Mucosa of descending colon (tissue), 3 donors: ENCODE measurements at regions not wholly inside any gene's neighbourhood (a gene's known extent, or its start where the extent isn't known, plus 50 kb on each side); places are given as distances from the start of the nearest gene placed in this dataset.

Experiments
- ATAC-seq: fragments of 200-7000 bp; cut with Tn5 transposase; one replicate; pipeline ENCODE4 v1.9.1; 2020; ENCODE audit warnings: mild to moderate bottlenecking, moderate library complexity
- DNase-seq, 3 donors: peaks; one replicate each; pipeline ENCODE4 v3.0.0-alpha.2; 2020
- H3K36me3 ChIP-seq: fragments of 200-600 bp; one replicate; pipeline ENCODE4 v1.8.0; 2021; ENCODE audit warnings: low read depth, mild to moderate bottlenecking
- H3K4me1 ChIP-seq: fragments of 200-600 bp; one replicate; pipeline ENCODE4 v1.8.0; 2021; ENCODE audit warnings: low read depth, mild to moderate bottlenecking
- H3K4me3 ChIP-seq: fragments of 200-600 bp; one replicate; pipeline ENCODE4 v1.8.0; 2021; ENCODE audit warnings: mild to moderate bottlenecking
- H3K9me3 ChIP-seq: fragments of 200-600 bp; one replicate; pipeline ENCODE4 v1.8.0; 2021; ENCODE audit warnings: mild to moderate bottlenecking
- intact Hi-C, 2 donors: fragments of 100-400 bp; cut with DNase I in 1 of 2; cut with micrococcal nuclease in 1 of 2; formaldehyde crosslinking; loops; one replicate each; pipeline versions ENCODE4 v1.11.0 to v1.11.1; 2022; cut with DNase I, micrococcal nuclease
- TF ChIP-seq, protein P1 (sequence below): fragments of 200-600 bp; IDR thresholded peaks from one replicate; pipeline ENCODE4 v1.8.0; 2022; ENCODE audit warnings: antibody characterized with exemption, mild to moderate bottlenecking
- donor health status: DM: no; HTN: no; CAD: no; lungs with moderate emphysema.
- donor health status: DM: no; HTN: no; CAD: no.
- donor health status: DM: no; HTN: yes; CAD: no.

GRCh38 chr16:6835516-6835915 lies 497.1 kb upstream of the RBFOX1 start:
- Histone ChIP-seq H3K4me1 (no peaks in the 10 kb centered on the region), H3K9me3 (no peaks in the 10 kb centered on the region), H3K4me3 (no peak overlapping the region), H3K36me3 (no peaks in the 10 kb centered on the region)
- intact Hi-C loops: no loop called here
- TF ChIP-seq, protein P1, sequence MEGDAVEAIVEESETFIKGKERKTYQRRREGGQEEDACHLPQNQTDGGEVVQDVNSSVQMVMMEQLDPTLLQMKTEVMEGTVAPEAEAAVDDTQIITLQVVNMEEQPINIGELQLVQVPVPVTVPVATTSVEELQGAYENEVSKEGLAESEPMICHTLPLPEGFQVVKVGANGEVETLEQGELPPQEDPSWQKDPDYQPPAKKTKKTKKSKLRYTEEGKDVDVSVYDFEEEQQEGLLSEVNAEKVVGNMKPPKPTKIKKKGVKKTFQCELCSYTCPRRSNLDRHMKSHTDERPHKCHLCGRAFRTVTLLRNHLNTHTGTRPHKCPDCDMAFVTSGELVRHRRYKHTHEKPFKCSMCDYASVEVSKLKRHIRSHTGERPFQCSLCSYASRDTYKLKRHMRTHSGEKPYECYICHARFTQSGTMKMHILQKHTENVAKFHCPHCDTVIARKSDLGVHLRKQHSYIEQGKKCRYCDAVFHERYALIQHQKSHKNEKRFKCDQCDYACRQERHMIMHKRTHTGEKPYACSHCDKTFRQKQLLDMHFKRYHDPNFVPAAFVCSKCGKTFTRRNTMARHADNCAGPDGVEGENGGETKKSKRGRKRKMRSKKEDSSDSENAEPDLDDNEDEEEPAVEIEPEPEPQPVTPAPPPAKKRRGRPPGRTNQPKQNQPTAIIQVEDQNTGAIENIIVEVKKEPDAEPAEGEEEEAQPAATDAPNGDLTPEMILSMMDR: no peak
- DNase-seq (no peak), ATAC-seq (no peak)

GRCh38 chr16:6828690-6829089 lies 504.0 kb upstream of the RBFOX1 start:
- Histone ChIP-seq H3K4me3 (no peak overlapping the region), H3K4me1 (no peaks in the 10 kb centered on the region), H3K36me3 (no peaks in the 10 kb centered on the region), H3K9me3 (no peaks in the 10 kb centered on the region)
- ATAC-seq (no peak), DNase-seq (no peak)
- TF ChIP-seq, protein P1: no peak
- intact Hi-C loops: no loop called here

DNA sequence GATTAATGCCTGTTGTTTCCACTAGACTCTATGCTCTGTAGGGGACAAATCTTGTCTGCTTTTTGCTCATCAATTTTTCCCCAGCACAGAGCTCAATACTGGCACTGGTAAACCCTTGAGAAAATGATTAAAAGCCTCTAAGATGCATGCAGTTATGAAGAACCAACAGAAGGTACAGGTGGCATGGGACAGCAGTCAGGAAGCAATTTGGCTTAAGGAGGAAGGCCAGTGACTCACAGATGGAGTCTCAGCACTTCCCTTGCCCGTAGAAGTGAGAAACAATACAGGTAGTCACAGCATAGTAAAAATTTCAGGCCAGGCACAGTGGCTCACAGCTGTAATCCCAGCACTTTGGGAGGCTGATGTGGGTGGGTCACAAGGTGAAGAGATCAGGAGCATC lies 504.7 kb upstream of the RBFOX1 start:
- TF ChIP-seq, protein P1: no peak
- intact Hi-C loops: no loop called here

GRCh38 chr16:6827267-6827666 lies 505.4 kb upstream of the RBFOX1 start:
- Histone ChIP-seq H3K9me3 (no peaks in the 10 kb centered on the region), H3K4me3 (no peak overlapping the region), H3K36me3 (no peaks in the 10 kb centered on the region), H3K4me1 (no peaks in the 10 kb centered on the region)
- DNase-seq: peak in 1 of 3 donors; percentile 3
- intact Hi-C loops: no loop called here
- peak; percentile 30 for ATAC-seq
- TF ChIP-seq, protein P1: no peak

More for the DNA sequence above, 504.7 kb upstream of the RBFOX1 start:
- Histone ChIP-seq H3K9me3 (no peaks in the 10 kb centered on the region), H3K4me1 (no peaks in the 10 kb centered on the region), H3K36me3 (no peaks in the 10 kb centered on the region), H3K4me3 (no peak overlapping the region)
- DNase-seq (no peak), ATAC-seq (no peak)

GRCh38 chr16:6822041-6822440 lies 510.6 kb upstream of the RBFOX1 start:
- TF ChIP-seq, protein P1: no peak
- DNase-seq (no peak), ATAC-seq (no peak)
- H3K9me3 ChIP-seq: no peaks in the 10 kb centered on the region
- H3K4me1 ChIP-seq: no peaks in the 10 kb centered on the region
- no peak overlapping the region for H3K4me3 ChIP-seq
- intact Hi-C loops: no loop called here
- H3K36me3 ChIP-seq: no peaks in the 10 kb centered on the region

- Histone ChIP-seq H3K4me3 (no peak overlapping the region), H3K4me1 (no peaks in the 10 kb centered on the region), H3K9me3 (no peaks in the 10 kb centered on the region), H3K36me3 (no peaks in the 10 kb centered on the region)
- TF ChIP-seq, protein P1: no peak
- no peak for DNase-seq
- ATAC-seq: no peak
- intact Hi-C loops: no loop called here
Observed at GRCh38 chr16:6804461-6804860, 528.2 kb upstream of the RBFOX1 start.
